ENCODE measurements at regions not wholly inside any gene's neighbourhood (a gene's known extent, or its start where the extent isn't known, plus 50 kb on each side); places are given as distances from the start of the nearest gene placed in this dataset.

DNA sequence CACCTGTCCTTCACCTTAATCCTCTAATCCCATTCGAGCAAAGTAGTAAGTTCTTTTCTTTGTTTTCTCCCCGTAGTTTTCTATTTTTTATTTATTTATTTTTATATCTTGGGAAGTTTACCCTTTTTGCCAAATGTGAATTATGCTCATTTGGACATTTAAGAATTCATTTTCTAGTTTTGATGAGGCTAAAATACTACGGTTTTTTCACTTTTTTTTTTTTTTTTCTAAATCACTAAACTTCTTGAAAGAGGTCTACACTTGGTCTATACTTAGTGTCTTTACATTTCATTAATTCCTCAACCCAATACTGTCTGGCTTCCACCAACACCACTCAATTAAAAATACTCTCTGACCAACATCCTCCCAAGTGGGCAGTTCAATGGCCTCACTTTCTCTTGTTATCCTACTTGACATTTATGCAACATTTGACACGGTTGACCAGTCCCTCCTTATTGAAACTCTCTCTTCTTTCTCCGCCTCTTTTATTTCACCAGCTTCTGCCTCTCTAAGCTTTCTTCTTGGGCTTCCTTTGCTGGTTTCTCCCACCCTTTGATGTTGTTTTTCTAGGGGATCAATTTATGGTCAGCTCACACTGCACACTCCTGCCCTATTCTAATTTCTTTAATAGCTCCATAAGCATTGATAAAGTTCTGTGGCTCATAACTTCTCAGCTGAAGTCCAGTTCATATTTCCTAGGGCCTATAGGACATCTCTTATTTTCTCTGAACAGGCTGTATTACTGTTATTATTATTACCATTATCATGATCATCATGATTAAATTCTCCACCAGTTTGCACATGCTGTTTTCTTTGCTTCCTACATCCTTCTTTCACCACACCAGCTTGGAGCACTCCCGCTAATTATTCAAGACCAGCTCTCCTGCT, 72.6 kb upstream of the CITED2 start (continued):
- TF ChIP-seq, protein P1, sequence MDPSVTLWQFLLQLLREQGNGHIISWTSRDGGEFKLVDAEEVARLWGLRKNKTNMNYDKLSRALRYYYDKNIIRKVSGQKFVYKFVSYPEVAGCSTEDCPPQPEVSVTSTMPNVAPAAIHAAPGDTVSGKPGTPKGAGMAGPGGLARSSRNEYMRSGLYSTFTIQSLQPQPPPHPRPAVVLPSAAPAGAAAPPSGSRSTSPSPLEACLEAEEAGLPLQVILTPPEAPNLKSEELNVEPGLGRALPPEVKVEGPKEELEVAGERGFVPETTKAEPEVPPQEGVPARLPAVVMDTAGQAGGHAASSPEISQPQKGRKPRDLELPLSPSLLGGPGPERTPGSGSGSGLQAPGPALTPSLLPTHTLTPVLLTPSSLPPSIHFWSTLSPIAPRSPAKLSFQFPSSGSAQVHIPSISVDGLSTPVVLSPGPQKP (CRISPR knock-in tag; IDR thresholded peaks at IDR 0.05), result no peak
- TF ChIP-seq ELF1 (tag; IDR thresholded peaks at IDR 0.05) (0 out of 2 replicates have a peak, but pooled peaks have one; percentile 18), CHAMP1 (IDR thresholded peaks at IDR 0.05) (peak; percentile 12; the same call in 1 of the 2 replicates), ZBTB40 (IDR thresholded peaks at IDR 0.05) (peak; percentile 35), ZBTB40 (CRISPR knock-in tag; IDR thresholded peaks at IDR 0.05) (no peak), TAF15 (IDR thresholded peaks at IDR 0.05; ENCODE audit: low read depth, low read length) (no peak)
- TF ChIP-seq, protein P2, sequence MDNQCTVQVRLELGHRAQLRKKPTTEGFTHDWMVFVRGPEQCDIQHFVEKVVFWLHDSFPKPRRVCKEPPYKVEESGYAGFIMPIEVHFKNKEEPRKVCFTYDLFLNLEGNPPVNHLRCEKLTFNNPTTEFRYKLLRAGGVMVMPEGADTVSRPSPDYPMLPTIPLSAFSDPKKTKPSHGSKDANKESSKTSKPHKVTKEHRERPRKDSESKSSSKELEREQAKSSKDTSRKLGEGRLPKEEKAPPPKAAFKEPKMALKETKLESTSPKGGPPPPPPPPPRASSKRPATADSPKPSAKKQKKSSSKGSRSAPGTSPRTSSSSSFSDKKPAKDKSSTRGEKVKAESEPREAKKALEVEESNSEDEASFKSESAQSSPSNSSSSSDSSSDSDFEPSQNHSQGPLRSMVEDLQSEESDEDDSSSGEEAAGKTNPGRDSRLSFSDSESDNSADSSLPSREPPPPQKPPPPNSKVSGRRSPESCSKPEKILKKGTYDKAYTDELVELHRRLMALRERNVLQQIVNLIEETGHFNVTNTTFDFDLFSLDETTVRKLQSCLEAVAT (IDR thresholded peaks at IDR 0.05), result 0 out of 4 replicates have a peak, but pooled peaks of 1 of the 2 experiments have one; percentile 5

Measured in K562 (cell line).